GM12878 (cell line): ENCODE measurements at regions not wholly inside any gene's neighbourhood (a gene's known extent, or its start where the extent isn't known, plus 50 kb on each side); places are given as distances from the start of the nearest gene placed in this dataset.

Experiments used
- ATAC-seq: fragments of 200-7000 bp; cut with Tn5 transposase; 3 replicates; pipeline ENCODE4 v1.9.1; 2020; ENCODE audit warnings: mild to moderate bottlenecking, moderate library complexity
- BruUV-seq: library from RNA; stranded (reverse); fragments of 400-500 nt; replicated peaks from 2 replicates; lab custom pipeline; 2021; lab: Mats Ljungman, UMichigan
- CTCF ChIA-PET: fragments of 300-600 bp; sonication (Branson Sonifier 250); formaldehyde crosslinking; extraction: SDS; loops from one replicate; lab custom pipeline; 2021; ENCODE audit warnings: inconsistent platforms; lab: Yijun Ruan, JAX
- POLR2A ChIA-PET: fragments of 350-600 bp; formaldehyde crosslinking; extraction: SDS; loops from one replicate; lab custom pipeline; 2021; ENCODE audit warnings: inconsistent platforms; lab: Charles Lee
- RAD21 ChIA-PET: fragments of 300-600 bp; sonication (Branson Sonifier 250); formaldehyde crosslinking; loops from one replicate; lab custom pipeline; 2023; ENCODE audit warnings: antibody characterized with exemption; ENCODE audit not compliant: unreplicated experiment; lab: Charles Lee
- SMC1A ChIA-PET: fragments of 300-600 bp; sonication (Branson Sonifier 250); formaldehyde crosslinking; loops from one replicate; lab custom pipeline; 2023; ENCODE audit not compliant: unreplicated experiment, uncharacterized antibody; lab: Charles Lee
- DNase-seq: peaks from one replicate; pipeline ENCODE4 v3.0.0-alpha.2; 2011; ENCODE audit warnings: low read depth, low spot score
- FAIRE-seq: peaks from 3 replicates; lab custom pipeline; 2011; peaks lifted over from hg19 to GRCh38; lab: Jason Lieb, UNC
- H2AFZ ChIP-seq: 2 replicates; pipeline ENCODE4 v1.6.0; 2011; ENCODE audit warnings: low read depth, low read length, control low read depth; ENCODE audit not compliant: control insufficient read depth
- H3K27ac ChIP-seq: 2 replicates; pipeline ENCODE4 v1.5.1; 2011; ENCODE audit warnings: control low read depth; ENCODE audit not compliant: control insufficient read depth, insufficient read depth
- H3K27me3 ChIP-seq, 2 experiments: replicated peaks in 1 of 2; 2 replicates each; pipeline versions ENCODE4 v1.6.0 to v1.6.1; 2011; ENCODE audit warnings: low read length in 1 of 2; ENCODE audit not compliant: control insufficient read depth in 2 of 2, insufficient read depth in 2 of 2
- H3K36me3 ChIP-seq, 2 experiments: 2 replicates each; pipeline ENCODE4 v1.5.1; 2011; ENCODE audit warnings: low read length in 1 of 2; ENCODE audit not compliant: control insufficient read depth in 2 of 2, insufficient read depth in 2 of 2
- H3K4me1 ChIP-seq: 2 replicates; pipeline ENCODE4 v1.6.1; 2011; ENCODE audit warnings: mild to moderate bottlenecking, low read length, moderate library complexity, mixed read lengths; ENCODE audit not compliant: control insufficient read depth, insufficient read depth
- H3K4me2 ChIP-seq: 2 replicates; pipeline ENCODE4 v1.6.0; 2011; ENCODE audit warnings: control low read depth; ENCODE audit not compliant: control insufficient read depth, insufficient read depth
- H3K4me3 ChIP-seq: fragments of 200-600 bp; sonication (generic); 2 replicates; pipeline ENCODE4 v1.5.1; 2016
- H3K79me2 ChIP-seq: 2 replicates; pipeline ENCODE4 v1.6.0; 2011; ENCODE audit warnings: low read length; ENCODE audit not compliant: control insufficient read depth, insufficient read depth
- H3K9ac ChIP-seq: 2 replicates; pipeline ENCODE4 v1.8.0; 2011; ENCODE audit warnings: low read length, control low read depth, mixed read lengths; ENCODE audit not compliant: control insufficient read depth, insufficient read depth
- H3K9me3 ChIP-seq: replicated peaks from 3 replicates; pipeline ENCODE4 v1.5.1; 2011; ENCODE audit warnings: mild to moderate bottlenecking, low read length; ENCODE audit not compliant: control insufficient read depth, insufficient read depth
- H4K20me1 ChIP-seq: 2 replicates; pipeline ENCODE4 v1.6.0; 2011; ENCODE audit not compliant: control insufficient read depth, insufficient read depth
- EGR1 ChIP-seq, 2 experiments: IDR thresholded peaks; 1 replicate in 1 of 2; 2 replicates in 1 of 2; pipeline ENCODE4 v1.6.1; 2011 to 2012; ENCODE audit warnings: low read depth in 2 of 2, low read length in 2 of 2, borderline replicate concordance in 1 of 2, mild to moderate bottlenecking in 1 of 2, moderate library complexity in 1 of 2
- ESRRA ChIP-seq: IDR thresholded peaks from 2 replicates; pipeline ENCODE4 v1.6.1; 2012; ENCODE audit warnings: mild to moderate bottlenecking, low read length, improper control_type of control experiment
- FOXM1 ChIP-seq: IDR thresholded peaks from 2 replicates; pipeline ENCODE4 v1.6.1; 2012; ENCODE audit warnings: low read depth, mild to moderate bottlenecking, inconsistent platforms, low read length, moderate library complexity
- IRF4 ChIP-seq: IDR thresholded peaks from 2 replicates; pipeline ENCODE4 v1.6.1; 2011; ENCODE audit warnings: low read depth, low read length
- KDM1A ChIP-seq: fragments of 200-600 bp; sonication (generic); IDR thresholded peaks from 2 replicates; pipeline ENCODE4 v1.6.1; 2016; ENCODE audit warnings: borderline replicate concordance
- MXI1 ChIP-seq: fragments of 150-350 bp; IDR thresholded peaks from 2 replicates; pipeline ENCODE4 v1.6.1; 2011; ENCODE audit warnings: low read depth, mild to moderate bottlenecking, inconsistent platforms, low read length, improper control_type of control experiment
- NFYA ChIP-seq: IDR thresholded peaks from 2 replicates; pipeline ENCODE4 v1.6.1; 2011; ENCODE audit warnings: low read depth, mild to moderate bottlenecking, low read length, improper control_type of control experiment, borderline replicate concordance
- RAD51 ChIP-seq: fragments of 450-650 bp; IDR thresholded peaks from 2 replicates; pipeline ENCODE4 v1.6.1; 2016; ENCODE audit warnings: moderate library complexity, mild to moderate bottlenecking, inconsistent platforms
- RFX5 ChIP-seq: IDR thresholded peaks from 2 replicates; pipeline ENCODE4 v1.6.1; 2011; ENCODE audit warnings: low read depth, low read length, improper control_type of control experiment
- SMC3 ChIP-seq: IDR thresholded peaks from 2 replicates; pipeline ENCODE4 v1.6.1; 2011; ENCODE audit warnings: low read length, improper control_type of control experiment, borderline replicate concordance
- TAF1 ChIP-seq: IDR thresholded peaks from 2 replicates; pipeline ENCODE4 v1.6.1; 2011; ENCODE audit warnings: mild to moderate bottlenecking, low read depth, low read length, borderline replicate concordance
- TCF12 ChIP-seq: IDR thresholded peaks from 2 replicates; pipeline ENCODE4 v1.6.1; 2011; ENCODE audit warnings: low read depth, mild to moderate bottlenecking, low read length
- WRNIP1 ChIP-seq: IDR thresholded peaks from 2 replicates; pipeline ENCODE4 v1.6.1; 2011; ENCODE audit warnings: low read depth, low read length, improper control_type of control experiment, borderline replicate concordance
- WGBS: methylation state at CpG from one replicate; pipeline ENCODE4 v1.1.6; 2016; ENCODE audit warnings: low lambda C conversion rate; ENCODE audit not compliant: insufficient replicate concordance, insufficient coverage; ENCODE audit errors: missing lambda C conversion rate; 5-methylcytosine and 5-hydroxymethylcytosine counted together
- in situ Hi-C: fragments of 300-500 bp; cut with MboI; formaldehyde crosslinking; loops from 9 replicates; pipeline ENCODE4 v1.14.3; 2018; ENCODE audit warnings: mixed read lengths
- intact Hi-C: fragments of 100-400 bp; cut with micrococcal nuclease; formaldehyde crosslinking; loops from one replicate; pipeline ENCODE4 v1.14.2; 2022; ENCODE audit not compliant: unreplicated experiment
- TF ChIP-seq, protein P1 (sequence below): fragments of 450-650 bp; formaldehyde crosslinking; IDR thresholded peaks from 2 replicates; pipeline ENCODE4 v1.4.0; 2020; ENCODE audit warnings: mild to moderate bottlenecking, moderate library complexity
- TF ChIP-seq, protein P2 (sequence below): IDR thresholded peaks from 2 replicates; pipeline ENCODE4 v1.6.1; 2011; ENCODE audit warnings: low read depth, low read length, improper control_type of control experiment, borderline replicate concordance
- TF ChIP-seq, protein P3 (sequence below): fragments of 450-650 bp; IDR thresholded peaks from 2 replicates; pipeline ENCODE4 v1.6.1; 2016; ENCODE audit warnings: mild to moderate bottlenecking

DNA sequence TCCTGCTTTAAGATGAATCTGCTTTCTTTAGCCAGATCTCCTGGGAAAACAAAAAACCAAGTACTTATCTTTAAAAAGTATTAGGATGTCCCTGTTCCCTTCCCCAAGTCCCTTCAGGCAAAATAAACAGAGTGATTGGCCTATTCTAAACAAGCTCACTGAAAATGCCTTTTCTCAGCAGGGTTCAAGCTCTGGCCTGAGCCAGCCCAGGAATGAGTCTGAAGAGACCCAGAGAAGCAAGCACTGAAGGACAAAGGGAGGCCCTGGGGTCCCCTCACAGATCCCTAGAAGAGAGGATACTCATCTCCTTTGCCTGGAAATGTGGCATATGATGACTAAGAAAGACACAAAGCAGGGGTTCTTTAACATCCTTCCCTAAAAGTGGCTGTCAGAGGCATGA, 66.8 kb upstream of the MAP1B start (continued):
- TF ChIP-seq, protein P1, sequence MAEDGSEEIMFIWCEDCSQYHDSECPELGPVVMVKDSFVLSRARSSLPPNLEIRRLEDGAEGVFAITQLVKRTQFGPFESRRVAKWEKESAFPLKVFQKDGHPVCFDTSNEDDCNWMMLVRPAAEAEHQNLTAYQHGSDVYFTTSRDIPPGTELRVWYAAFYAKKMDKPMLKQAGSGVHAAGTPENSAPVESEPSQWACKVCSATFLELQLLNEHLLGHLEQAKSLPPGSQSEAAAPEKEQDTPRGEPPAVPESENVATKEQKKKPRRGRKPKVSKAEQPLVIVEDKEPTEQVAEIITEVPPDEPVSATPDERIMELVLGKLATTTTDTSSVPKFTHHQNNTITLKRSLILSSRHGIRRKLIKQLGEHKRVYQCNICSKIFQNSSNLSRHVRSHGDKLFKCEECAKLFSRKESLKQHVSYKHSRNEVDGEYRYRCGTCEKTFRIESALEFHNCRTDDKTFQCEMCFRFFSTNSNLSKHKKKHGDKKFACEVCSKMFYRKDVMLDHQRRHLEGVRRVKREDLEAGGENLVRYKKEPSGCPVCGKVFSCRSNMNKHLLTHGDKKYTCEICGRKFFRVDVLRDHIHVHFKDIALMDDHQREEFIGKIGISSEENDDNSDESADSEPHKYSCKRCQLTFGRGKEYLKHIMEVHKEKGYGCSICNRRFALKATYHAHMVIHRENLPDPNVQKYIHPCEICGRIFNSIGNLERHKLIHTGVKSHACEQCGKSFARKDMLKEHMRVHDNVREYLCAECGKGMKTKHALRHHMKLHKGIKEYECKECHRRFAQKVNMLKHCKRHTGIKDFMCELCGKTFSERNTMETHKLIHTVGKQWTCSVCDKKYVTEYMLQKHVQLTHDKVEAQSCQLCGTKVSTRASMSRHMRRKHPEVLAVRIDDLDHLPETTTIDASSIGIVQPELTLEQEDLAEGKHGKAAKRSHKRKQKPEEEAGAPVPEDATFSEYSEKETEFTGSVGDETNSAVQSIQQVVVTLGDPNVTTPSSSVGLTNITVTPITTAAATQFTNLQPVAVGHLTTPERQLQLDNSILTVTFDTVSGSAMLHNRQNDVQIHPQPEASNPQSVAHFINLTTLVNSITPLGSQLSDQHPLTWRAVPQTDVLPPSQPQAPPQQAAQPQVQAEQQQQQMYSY (CRISPR knock-in tag): no peak
- TF ChIP-seq TAF1 (no peak), KDM1A (no peak), MXI1 (no peak)

DNA sequence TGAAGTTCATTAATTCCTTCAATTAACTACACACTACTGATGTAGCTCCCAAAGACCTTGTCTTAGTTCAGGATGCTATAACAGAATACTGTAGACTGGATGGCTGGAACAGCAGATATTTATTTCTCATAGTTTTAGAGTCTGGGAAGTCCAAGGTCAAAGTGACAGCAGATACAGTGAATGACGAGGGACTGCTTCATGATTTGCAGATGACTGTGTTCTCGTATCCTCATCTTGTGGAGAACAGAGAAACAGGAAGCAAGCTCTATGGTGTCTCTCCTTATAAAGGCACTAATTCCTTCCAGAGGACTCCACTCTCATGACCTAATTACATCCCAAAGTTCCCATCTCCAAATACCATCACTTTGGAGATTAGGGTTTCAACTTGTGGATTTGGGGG, 65.6 kb upstream of the MAP1B start:
- H3K9me3 ChIP-seq: no peaks in the 10 kb centered on the region
- TF ChIP-seq RFX5 (no peak), NFYA (no peak), IRF4 (no peak), ESRRA (no peak), RAD51 (no peak), SMC3 (no peak), WRNIP1 (no peak), TCF12 (no peak), FOXM1 (no peak), EGR1 (IDR thresholded peaks at IDR 0.05; ENCODE audit: borderline replicate concordance in 1 of 2, low read depth in 2 of 2, low read length in 2 of 2) (no peak)
- TF ChIP-seq, protein P2, sequence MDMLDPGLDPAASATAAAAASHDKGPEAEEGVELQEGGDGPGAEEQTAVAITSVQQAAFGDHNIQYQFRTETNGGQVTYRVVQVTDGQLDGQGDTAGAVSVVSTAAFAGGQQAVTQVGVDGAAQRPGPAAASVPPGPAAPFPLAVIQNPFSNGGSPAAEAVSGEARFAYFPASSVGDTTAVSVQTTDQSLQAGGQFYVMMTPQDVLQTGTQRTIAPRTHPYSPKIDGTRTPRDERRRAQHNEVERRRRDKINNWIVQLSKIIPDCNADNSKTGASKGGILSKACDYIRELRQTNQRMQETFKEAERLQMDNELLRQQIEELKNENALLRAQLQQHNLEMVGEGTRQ: no peak
- TF ChIP-seq, protein P3, sequence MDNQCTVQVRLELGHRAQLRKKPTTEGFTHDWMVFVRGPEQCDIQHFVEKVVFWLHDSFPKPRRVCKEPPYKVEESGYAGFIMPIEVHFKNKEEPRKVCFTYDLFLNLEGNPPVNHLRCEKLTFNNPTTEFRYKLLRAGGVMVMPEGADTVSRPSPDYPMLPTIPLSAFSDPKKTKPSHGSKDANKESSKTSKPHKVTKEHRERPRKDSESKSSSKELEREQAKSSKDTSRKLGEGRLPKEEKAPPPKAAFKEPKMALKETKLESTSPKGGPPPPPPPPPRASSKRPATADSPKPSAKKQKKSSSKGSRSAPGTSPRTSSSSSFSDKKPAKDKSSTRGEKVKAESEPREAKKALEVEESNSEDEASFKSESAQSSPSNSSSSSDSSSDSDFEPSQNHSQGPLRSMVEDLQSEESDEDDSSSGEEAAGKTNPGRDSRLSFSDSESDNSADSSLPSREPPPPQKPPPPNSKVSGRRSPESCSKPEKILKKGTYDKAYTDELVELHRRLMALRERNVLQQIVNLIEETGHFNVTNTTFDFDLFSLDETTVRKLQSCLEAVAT: no peak
- TF ChIP-seq, all 136 proteins: peak for 0
- H3K4me2 ChIP-seq: no peak overlapping the region
- FAIRE-seq: no peak
- H3K4me1 ChIP-seq: no peaks in the 10 kb centered on the region
- intact Hi-C loops: no loop called here
- ChIA-PET SMC1A (interaction anchor here (0.9 kb wide), 1 partner anchor 42 kb away, joined by 5 read pairs; no protein-coding TSS in a partner anchor), RAD21 (no interaction called here), CTCF (no interaction called here), POLR2A (no interaction called here)
- no peak overlapping the region for H3K4me3 ChIP-seq
- BruUV-seq: no TSS peak
- no peaks in the 10 kb centered on the region for H4K20me1 ChIP-seq
- H2AFZ ChIP-seq: no peak overlapping the region
- no peaks in the 10 kb centered on the region for H3K79me2 ChIP-seq
- in situ Hi-C loops: no loop called here
- WGBS: 12% methylated on average over 2 of the region's 2 CpGs
- no peak overlapping the region for H3K27ac ChIP-seq
- no peak overlapping the region for H3K9ac ChIP-seq
- peaks cover 0 to 1% of the 10 kb centered on the region in 2 experiments; a peak in 2 of 4 replicates for H3K27me3 ChIP-seq
- no peaks in the 10 kb centered on the region for H3K36me3 ChIP-seq
- no peak for ATAC-seq
- no peak for DNase-seq
